ENCODE measurements at regions not wholly inside any gene's neighbourhood (a gene's known extent, or its start where the extent isn't known, plus 50 kb on each side); places are given as distances from the start of the nearest gene placed in this dataset.
"Not testable (repeated sequence)": the region's sequence is repeated elsewhere in the genome, so short reads cannot be mapped to it uniquely, and the experiment has no call there.

- in situ Hi-C loops (cut with HindIII; ENCODE audit: low sequenced_read_pairs) = loop anchor here (10.0 kb wide), 1 partner anchor 90 kb away; no protein-coding TSS in a partner anchor
Observed at GRCh38 chr1:168825129-168825528, 96.1 kb upstream of the DPT start.

GRCh38 chr1:168825820-168826219 is 96.8 kb upstream of the DPT start:
- in situ Hi-C loops (cut with HindIII; ENCODE audit: low sequenced_read_pairs) = loop anchor here (10.0 kb wide), 1 partner anchor 91 kb away; no protein-coding TSS in a partner anchor

GRCh38 chr1:168826269-168826668 is 97.3 kb upstream of the DPT start:
- in situ Hi-C loops (cut with HindIII; ENCODE audit: low sequenced_read_pairs) = loop anchor here (10.0 kb wide), 1 partner anchor 91 kb away; no protein-coding TSS in a partner anchor

GRCh38 chr1:168827557-168827956 is 98.6 kb upstream of the DPT start:
- in situ Hi-C loops (cut with HindIII; ENCODE audit: low sequenced_read_pairs) = loop anchor here (10.0 kb wide), 1 partner anchor 93 kb away; no protein-coding TSS in a partner anchor

- in situ Hi-C loops (cut with HindIII; ENCODE audit: low sequenced_read_pairs) = loop anchor here (10.0 kb wide), 1 partner anchor 95 kb away; no protein-coding TSS in a partner anchor
Observed at GRCh38 chr1:168829876-168830275, 100.9 kb upstream of the DPT start.

GRCh38 chr1:168830562-168830961 is 101.6 kb upstream of the DPT start:
- in situ Hi-C loops (cut with HindIII; ENCODE audit: low sequenced_read_pairs) = no loop called here

GRCh38 chr1:168832661-168833060 is 103.7 kb upstream of the DPT start:
- in situ Hi-C loops (cut with HindIII; ENCODE audit: low sequenced_read_pairs) = no loop called here

- in situ Hi-C loops (cut with HindIII; ENCODE audit: low sequenced_read_pairs) = no loop called here
Observed at GRCh38 chr1:168833362-168833761, 104.4 kb upstream of the DPT start.

- in situ Hi-C loops (cut with HindIII; ENCODE audit: low sequenced_read_pairs) = no loop called here
Observed at GRCh38 chr1:168833801-168834224, 104.8 kb upstream of the DPT start.

- in situ Hi-C loops (cut with HindIII; ENCODE audit: low sequenced_read_pairs) = no loop called here
Observed at GRCh38 chr1:168834225-168834872, 105.3 kb upstream of the DPT start.

GRCh38 chr1:168835176-168835575 is 106.2 kb upstream of the DPT start:
- in situ Hi-C loops (cut with HindIII; ENCODE audit: low sequenced_read_pairs) = no loop called here

- in situ Hi-C loops (cut with HindIII; ENCODE audit: low sequenced_read_pairs) = no loop called here
Observed at GRCh38 chr1:168835791-168836190, 106.8 kb upstream of the DPT start.

- in situ Hi-C loops (cut with HindIII; ENCODE audit: low sequenced_read_pairs) = no loop called here
Observed at GRCh38 chr1:168836469-168836868, 107.5 kb upstream of the DPT start.

GRCh38 chr1:168837230-168837629 is 108.2 kb upstream of the DPT start:
- in situ Hi-C loops (cut with HindIII; ENCODE audit: low sequenced_read_pairs) = not testable (repeated sequence)

GRCh38 chr1:168842306-168842705 is 113.3 kb upstream of the DPT start:
- in situ Hi-C loops (cut with HindIII; ENCODE audit: low sequenced_read_pairs) = no loop called here

- in situ Hi-C loops (cut with HindIII; ENCODE audit: low sequenced_read_pairs) = no loop called here
Observed at GRCh38 chr1:168842916-168843315, 113.9 kb upstream of the DPT start.

GRCh38 chr1:168843401-168843800 is 114.4 kb upstream of the DPT start:
- in situ Hi-C loops (cut with HindIII; ENCODE audit: low sequenced_read_pairs) = no loop called here

GRCh38 chr1:168843950-168844349 is 114.9 kb upstream of the DPT start:
- in situ Hi-C loops (cut with HindIII; ENCODE audit: low sequenced_read_pairs) = no loop called here

- in situ Hi-C loops (cut with HindIII; ENCODE audit: low sequenced_read_pairs) = no loop called here
Observed at GRCh38 chr1:168845140-168845539, 116.1 kb upstream of the DPT start.

- in situ Hi-C loops (cut with HindIII; ENCODE audit: low sequenced_read_pairs) = no loop called here
Observed at GRCh38 chr1:168848051-168848450, 119.0 kb upstream of the DPT start.

GRCh38 chr1:168861421-168862004 is 132.5 kb upstream of the DPT start:
- in situ Hi-C loops (cut with HindIII; ENCODE audit: low sequenced_read_pairs) = loop anchor here (5.0 kb wide), 1 partner anchor 59 kb away; no protein-coding TSS in a partner anchor

GRCh38 chr1:168863772-168864171 is 134.8 kb upstream of the DPT start:
- in situ Hi-C loops (cut with HindIII; ENCODE audit: low sequenced_read_pairs) = loop anchor here (5.0 kb wide), 1 partner anchor 61 kb away; no protein-coding TSS in a partner anchor

All from endothelial cell of hepatic sinusoid (primary cell).